Ectodermal cell (in vitro differentiated cells): ENCODE measurements at regions not wholly inside any gene's neighbourhood (a gene's known extent, or its start where the extent isn't known, plus 50 kb on each side); places are given as distances from the start of the nearest gene placed in this dataset.
"Not testable (repeated sequence)": the region's sequence is repeated elsewhere in the genome, so short reads cannot be mapped to it uniquely, and the experiment has no call there.

Experiments used
- H3K27ac ChIP-seq: 2 replicates; pipeline ENCODE4 v1.7.0; 2013; ENCODE audit warnings: mild to moderate bottlenecking, low read depth, low read length; ENCODE audit not compliant: insufficient read depth, poor library complexity, severe bottlenecking
- H3K27me3 ChIP-seq: 2 replicates; pipeline ENCODE4 v1.7.0; 2013; ENCODE audit warnings: mild to moderate bottlenecking, low read length; ENCODE audit not compliant: insufficient read depth, control insufficient read depth, poor library complexity, severe bottlenecking
- H3K36me3 ChIP-seq: one replicate; pipeline ENCODE4 v1.7.0; 2013; ENCODE audit warnings: low read length; ENCODE audit not compliant: control insufficient read depth, insufficient read depth
- H3K4me1 ChIP-seq: one replicate; pipeline ENCODE4 v1.7.0; 2013; ENCODE audit warnings: low read length; ENCODE audit not compliant: control insufficient read depth, insufficient read depth
- H3K4me3 ChIP-seq: 2 replicates; pipeline ENCODE4 v1.7.0; 2013; ENCODE audit warnings: low read depth, low read length, control low read depth; ENCODE audit not compliant: insufficient read depth
- H3K9me3 ChIP-seq: 2 replicates; pipeline ENCODE4 v1.7.0; 2013; ENCODE audit warnings: mild to moderate bottlenecking, low read length, moderate library complexity; ENCODE audit not compliant: control insufficient read depth
- WGBS, 2 experiments: methylation state at CpG; one replicate each; pipeline ENCODE4 v1.1.7; 2013; ENCODE audit warnings: missing lambda C conversion rate in 2 of 2; 5-methylcytosine and 5-hydroxymethylcytosine counted together

DNA sequence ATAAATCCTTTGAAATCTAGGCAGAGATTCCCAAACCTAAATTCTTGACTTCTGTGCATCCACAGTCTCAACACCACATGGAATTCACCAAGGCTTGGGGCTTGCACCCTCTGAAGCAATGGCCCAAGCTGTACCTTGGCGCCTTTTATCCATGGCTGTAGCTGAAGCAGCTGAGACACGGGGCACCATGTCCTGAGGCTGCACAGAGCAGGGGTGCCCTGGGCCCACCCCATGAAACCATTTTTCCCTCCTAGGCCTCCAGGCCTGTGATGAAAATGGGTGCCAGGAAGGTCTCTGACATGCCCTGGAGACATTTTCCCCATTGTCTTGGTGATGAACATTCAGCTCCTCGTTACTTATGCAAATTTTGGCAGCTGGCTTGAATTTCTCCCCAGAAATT lies 158.6 kb upstream of the NUDT12 start:
- Histone ChIP-seq H3K9me3 (no peaks in the 10 kb centered on the region), H3K36me3 (no peaks in the 10 kb centered on the region), H3K4me1 (no peaks in the 10 kb centered on the region), H3K27ac (no peak overlapping the region), H3K4me3 (no peak overlapping the region), H3K27me3 (no peaks in the 10 kb centered on the region)
- 88 to 91% methylated on average over 3 of the region's 3 CpGs for WGBS, 2 experiments

- Histone ChIP-seq H3K36me3 (no peaks in the 10 kb centered on the region), H3K4me3 (no peak overlapping the region), H3K9me3 (no peaks in the 10 kb centered on the region), H3K27ac (no peak overlapping the region), H3K4me1 (no peaks in the 10 kb centered on the region), H3K27me3 (no peaks in the 10 kb centered on the region)
- 83 to 93% methylated on average over 1 of the region's 1 CpG for WGBS, 2 experiments
Measured at GRCh38 chr5:103718108-103718507, 155.5 kb upstream of the NUDT12 start.

DNA sequence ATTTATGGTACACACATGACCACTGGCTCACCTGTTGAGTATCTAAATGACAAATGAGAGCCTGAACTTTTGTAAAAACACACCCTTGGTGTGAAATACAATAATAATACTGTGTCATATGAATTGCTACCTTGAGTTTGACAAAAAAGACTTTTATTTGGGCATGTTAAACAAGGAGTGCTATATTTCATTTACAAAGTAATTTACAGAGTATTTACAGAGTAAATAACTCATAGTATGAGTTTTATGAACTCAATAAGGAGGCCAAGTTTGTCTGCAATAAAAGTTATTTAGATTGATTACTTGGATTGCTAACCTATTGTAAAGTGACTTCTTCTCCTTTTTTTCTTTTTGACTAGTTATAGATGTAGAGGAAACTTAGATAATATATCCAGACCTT lies 146.0 kb upstream of the NUDT12 start:
- Histone ChIP-seq H3K27ac (no peak overlapping the region), H3K9me3 (no peaks in the 10 kb centered on the region), H3K36me3 (no peaks in the 10 kb centered on the region), H3K27me3 (no peaks in the 10 kb centered on the region), H3K4me3 (no peak overlapping the region), H3K4me1 (no peaks in the 10 kb centered on the region)

DNA sequence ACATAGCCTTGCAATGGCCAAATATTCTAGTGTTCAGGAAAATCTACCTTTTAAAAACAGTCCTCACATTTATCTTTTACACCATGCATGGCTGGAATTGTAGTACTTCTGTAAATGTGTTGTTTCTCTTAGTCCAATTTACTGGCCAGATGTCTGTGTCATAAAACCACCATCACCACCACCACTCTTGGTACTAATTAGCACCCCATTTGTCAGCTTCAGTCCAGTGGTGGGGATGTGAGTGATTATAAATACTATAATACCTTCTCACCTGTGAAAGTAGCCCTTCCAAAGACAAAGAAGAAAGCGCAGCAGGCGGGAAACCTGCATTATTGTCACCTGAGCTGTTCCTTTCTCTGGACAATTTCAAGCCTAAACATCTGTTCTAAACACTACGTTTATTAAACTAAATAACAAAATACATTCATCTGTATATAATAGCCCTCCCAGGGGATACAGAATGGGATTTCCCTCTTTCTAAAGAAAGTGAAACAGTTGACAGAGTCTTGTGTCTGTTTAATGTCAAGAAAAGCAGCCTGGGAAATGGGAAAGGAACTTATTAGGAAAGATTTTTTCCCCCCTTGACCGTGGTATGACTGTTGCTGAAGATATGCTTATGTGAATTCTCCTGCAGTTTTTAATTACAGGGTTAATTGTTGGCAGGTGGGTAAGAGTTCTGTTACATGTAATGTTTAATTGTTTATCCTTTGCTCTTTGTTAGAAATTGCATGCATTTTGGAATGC lies 144.5 kb upstream of the NUDT12 start:
- Histone ChIP-seq H3K4me1 (no peaks in the 10 kb centered on the region), H3K4me3 (no peak overlapping the region), H3K27ac (no peak overlapping the region), H3K36me3 (no peaks in the 10 kb centered on the region), H3K27me3 (no peaks in the 10 kb centered on the region), H3K9me3 (no peaks in the 10 kb centered on the region)
- WGBS, 2 experiments, result 88 to 92% methylated on average over 4 of the region's 4 CpGs

DNA sequence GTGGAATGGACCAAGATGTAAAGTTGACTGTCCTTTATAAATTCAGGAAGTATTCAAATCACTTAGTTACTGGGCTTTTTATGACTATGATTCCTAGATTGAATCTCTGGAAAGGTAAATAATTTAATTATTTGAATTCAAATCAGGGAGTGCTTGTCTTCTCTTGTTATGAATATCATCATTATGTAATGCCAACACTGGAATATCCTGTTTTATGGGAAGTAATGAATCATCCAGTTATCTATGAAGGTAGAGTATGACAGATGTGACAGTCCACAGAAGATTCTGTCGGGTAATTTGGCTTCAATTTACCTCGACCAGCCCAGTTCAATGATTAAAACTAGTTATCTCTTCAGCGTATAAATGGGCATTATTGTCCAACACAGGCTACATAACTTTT lies 141.0 kb upstream of the NUDT12 start:
- H3K4me3 ChIP-seq, result no peak overlapping the region
- H3K27ac ChIP-seq, result no peak overlapping the region
- 74 to 77% methylated on average over 3 of the region's 3 CpGs for WGBS, 2 experiments
- no peaks in the 10 kb centered on the region for H3K9me3 ChIP-seq
- no peaks in the 10 kb centered on the region for H3K4me1 ChIP-seq
- H3K36me3 ChIP-seq, result no peaks in the 10 kb centered on the region
- H3K27me3 ChIP-seq, result no peaks in the 10 kb centered on the region

DNA sequence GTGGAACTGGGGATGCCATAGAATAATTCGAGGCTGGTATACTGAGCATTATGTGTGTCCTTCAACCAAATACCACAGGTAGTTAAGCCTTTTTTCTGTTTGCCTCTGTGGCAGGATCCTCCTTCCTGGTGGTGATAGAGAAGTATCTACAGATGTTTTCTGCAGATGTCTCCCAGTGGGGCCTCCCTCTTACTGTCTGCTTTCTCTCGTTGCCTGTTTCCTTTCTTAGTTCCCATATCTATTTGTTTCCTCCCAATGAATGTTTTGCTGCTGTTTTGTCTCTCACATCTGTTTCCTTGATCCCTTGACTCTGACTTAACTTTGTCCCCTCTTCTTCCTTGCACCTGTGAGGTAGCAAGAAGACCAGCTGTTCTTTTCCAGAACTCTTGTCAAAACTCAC lies 130.9 kb upstream of the NUDT12 start:
- H3K27me3 ChIP-seq, result no peaks in the 10 kb centered on the region
- WGBS, 2 experiments, result 84% methylated on average over 2 of the region's 2 CpGs
- no peaks in the 10 kb centered on the region for H3K36me3 ChIP-seq
- no peaks in the 10 kb centered on the region for H3K9me3 ChIP-seq
- no peak overlapping the region for H3K4me3 ChIP-seq
- no peaks in the 10 kb centered on the region for H3K4me1 ChIP-seq
- H3K27ac ChIP-seq, result no peak overlapping the region

GRCh38 chr5:103690676-103691075 lies 128.1 kb upstream of the NUDT12 start:
- no peak overlapping the region for H3K4me3 ChIP-seq
- no peaks in the 10 kb centered on the region for H3K9me3 ChIP-seq
- no peaks in the 10 kb centered on the region for H3K36me3 ChIP-seq
- 86 to 93% methylated on average over 1 of the region's 1 CpG for WGBS, 2 experiments
- H3K27ac ChIP-seq, result no peak overlapping the region
- H3K27me3 ChIP-seq, result no peaks in the 10 kb centered on the region
- no peaks in the 10 kb centered on the region for H3K4me1 ChIP-seq

DNA sequence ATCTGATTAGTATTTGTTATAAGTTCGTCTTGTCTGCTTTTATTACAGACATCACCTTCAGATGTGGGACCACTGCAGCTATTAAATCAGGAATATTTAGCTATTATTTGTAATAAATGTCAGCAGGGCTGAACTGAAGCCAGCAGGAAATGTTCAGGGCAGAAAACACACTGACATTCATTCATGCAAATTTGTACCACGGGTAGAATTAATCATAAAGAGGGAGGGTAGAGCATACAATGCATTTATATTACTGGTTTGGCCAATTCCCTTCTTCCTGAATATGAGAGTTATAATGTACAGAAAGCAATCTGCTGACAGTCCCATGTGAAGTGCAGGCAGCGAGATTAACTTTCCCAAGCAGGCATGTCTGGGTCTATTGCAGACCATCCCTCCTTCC lies 117.3 kb upstream of the NUDT12 start:
- WGBS, 2 experiments, result 64 to 91% methylated on average over 1 to 3 of the region's 3 CpGs
- no peak overlapping the region for H3K27ac ChIP-seq
- H3K9me3 ChIP-seq, result no peaks in the 10 kb centered on the region
- H3K4me1 ChIP-seq, result no peaks in the 10 kb centered on the region
- no peaks in the 10 kb centered on the region for H3K36me3 ChIP-seq
- H3K4me3 ChIP-seq, result no peak overlapping the region
- no peaks in the 10 kb centered on the region for H3K27me3 ChIP-seq

- H3K9me3 ChIP-seq, H3K27ac ChIP-seq: not testable (repeated sequence)
Measured at GRCh38 chr5:103676198-103676597, 113.6 kb upstream of the NUDT12 start.

DNA sequence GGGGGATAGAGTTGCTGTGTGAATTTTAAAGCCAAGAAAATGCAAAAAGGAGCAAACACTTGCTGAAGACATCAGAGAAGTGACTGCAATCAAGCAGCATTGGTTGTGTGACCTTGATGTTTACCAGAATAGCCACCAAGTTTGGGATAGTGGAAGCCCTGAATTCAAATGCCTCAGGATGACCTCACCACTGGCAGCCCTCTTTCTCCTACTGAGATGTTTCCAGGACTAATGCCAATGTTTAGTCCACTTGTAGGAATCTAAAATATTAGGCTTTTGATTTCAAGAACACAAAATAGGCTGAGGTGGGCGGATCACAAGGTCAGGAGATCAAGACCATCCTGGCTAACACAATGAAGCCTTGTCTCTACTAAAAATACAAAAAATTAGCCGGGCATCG lies 112.2 kb upstream of the NUDT12 start:
- no peak overlapping the region for H3K27ac ChIP-seq
- H3K4me3 ChIP-seq, result no peak overlapping the region
- no peaks in the 10 kb centered on the region for H3K9me3 ChIP-seq
- H3K27me3 ChIP-seq, result no peaks in the 10 kb centered on the region
- H3K4me1 ChIP-seq, result no peaks in the 10 kb centered on the region
- WGBS, 2 experiments, result 88 to 94% methylated on average over 3 of the region's 3 CpGs
- H3K36me3 ChIP-seq, result no peaks in the 10 kb centered on the region

More at GRCh38 chr5:103676198-103676597, 113.6 kb upstream of the NUDT12 start:
- not testable (repeated sequence) for H3K36me3 ChIP-seq, H3K4me3 ChIP-seq, H3K4me1 ChIP-seq, H3K27me3 ChIP-seq
- 70 to 82% methylated on average over 3 to 4 of the region's 5 CpGs for WGBS, 2 experiments

DNA sequence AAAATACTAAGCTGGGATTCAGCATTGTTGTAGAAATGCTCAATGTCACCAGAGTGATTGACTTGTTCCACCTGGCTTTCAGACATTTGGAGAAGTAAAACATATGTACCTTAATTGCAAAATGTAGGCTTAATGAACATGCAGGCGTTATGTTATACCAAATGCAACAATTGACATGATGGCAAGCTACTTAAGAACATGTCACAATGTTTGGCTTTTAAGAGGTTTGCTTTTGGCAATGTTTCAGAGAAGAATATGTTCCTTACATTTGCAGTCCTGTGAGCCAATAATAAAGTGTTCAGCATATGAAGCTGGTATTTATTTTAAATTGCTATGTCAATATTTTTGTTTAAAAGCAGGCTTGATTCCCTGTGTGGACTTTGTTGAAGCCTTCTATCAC lies 111.7 kb upstream of the NUDT12 start:
- Histone ChIP-seq H3K4me1 (no peaks in the 10 kb centered on the region), H3K27me3 (no peaks in the 10 kb centered on the region)
- WGBS, 2 experiments, result 93 to 97% methylated on average over 1 of the region's 1 CpG

More for the DNA sequence above, 111.7 kb upstream of the NUDT12 start:
- Histone ChIP-seq H3K27ac (no peak overlapping the region), H3K4me3 (no peak overlapping the region), H3K36me3 (no peaks in the 10 kb centered on the region), H3K9me3 (no peaks in the 10 kb centered on the region)
